Caco-2 (cell line): ENCODE measurements at regions not wholly inside any gene's neighbourhood (a gene's known extent, or its start where the extent isn't known, plus 50 kb on each side); places are given as distances from the start of the nearest gene placed in this dataset.

Experiments
- BruUV-seq: library from RNA; stranded (reverse); fragments of 400-500 nt; replicated peaks from 2 replicates; lab custom pipeline; 2021; lab: Mats Ljungman, UMichigan
- CTCF ChIA-PET: fragments of 300-600 bp; sonication (Branson Sonifier 250); formaldehyde crosslinking; loops from one replicate; lab custom pipeline; 2022; ENCODE audit warnings: antibody characterized with exemption; lab: Charles Lee
- POLR2A ChIA-PET: fragments of 300-600 bp; sonication (Branson Sonifier 250); formaldehyde crosslinking; loops from one replicate; lab custom pipeline; 2022; ENCODE audit warnings: antibody characterized with exemption; lab: Charles Lee
- DNase-seq, 2 experiments: peaks; one replicate each; pipeline versions ENCODE4 v3.0.0 to v3.0.0-alpha.2; 2020 to 2022
- H3K27me3 ChIP-seq: replicated peaks from 2 replicates; pipeline ENCODE4 v1.6.0; 2011; ENCODE audit warnings: low read length; ENCODE audit not compliant: control insufficient read depth, insufficient read depth
- H3K36me3 ChIP-seq: 2 replicates; pipeline ENCODE4 v1.5.1; 2011; ENCODE audit warnings: low read length; ENCODE audit not compliant: control insufficient read depth, insufficient read depth
- H3K4me1 ChIP-seq: fragments of 250-450 bp; sonication (Bioruptor Pico); 2 replicates; pipeline ENCODE4 v1.5.1; 2020; ENCODE audit warnings: mild to moderate bottlenecking
- H3K4me3 ChIP-seq: 2 replicates; pipeline ENCODE4 v1.5.1; 2011; ENCODE audit warnings: low read depth, mild to moderate bottlenecking, control low read depth, low read length
- H3K9me3 ChIP-seq: fragments of 250-450 bp; sonication (Bioruptor Pico); 2 replicates; pipeline ENCODE4 v1.5.1; 2020; ENCODE audit warnings: mild to moderate bottlenecking, moderate library complexity
- H3K27ac Mint-ChIP-seq: one replicate; pipeline ENCODE4 v1.8.0; 2022; ENCODE audit warnings: mixed read lengths; ENCODE audit not compliant: unreplicated experiment
- H3K27me3 Mint-ChIP-seq: one replicate; pipeline ENCODE4 v1.8.0; 2022; ENCODE audit warnings: mixed read lengths; ENCODE audit not compliant: insufficient read depth, unreplicated experiment
- H3K36me3 Mint-ChIP-seq: one replicate; pipeline ENCODE4 v1.8.0; 2022; ENCODE audit warnings: mild to moderate bottlenecking, mixed read lengths; ENCODE audit not compliant: insufficient read depth, unreplicated experiment
- H3K4me1 Mint-ChIP-seq: one replicate; pipeline ENCODE4 v1.8.0; 2022; ENCODE audit warnings: low read depth, mixed read lengths; ENCODE audit not compliant: unreplicated experiment
- H3K4me3 Mint-ChIP-seq: one replicate; pipeline ENCODE4 v1.8.0; 2022; ENCODE audit warnings: mild to moderate bottlenecking, moderate library complexity, mixed read lengths; ENCODE audit not compliant: unreplicated experiment
- H3K9me3 Mint-ChIP-seq: one replicate; pipeline ENCODE4 v1.8.0; 2022; ENCODE audit warnings: mixed read lengths; ENCODE audit not compliant: unreplicated experiment
- CTCF ChIP-seq, 2 experiments: fragments of 200-600 bp in 1 of 2; IDR thresholded peaks; 1 replicate in 1 of 2; 2 replicates in 1 of 2; pipeline versions ENCODE4 v1.5.1 to v1.8.0; 2011 to 2022; ENCODE audit warnings: antibody characterized with exemption in 1 of 2, control low read depth in 1 of 2, inconsistent platforms in 1 of 2, low read depth in 1 of 2, low read length in 1 of 2, mild to moderate bottlenecking in 1 of 2, moderate library complexity in 1 of 2; ENCODE audit not compliant: insufficient read depth in 1 of 2, severe bottlenecking in 1 of 2, unreplicated experiment in 1 of 2
- intact Hi-C: fragments of 100-400 bp; cut with micrococcal nuclease; formaldehyde crosslinking; loops from one replicate; pipeline ENCODE4 v1.10.0; 2022; ENCODE audit not compliant: unreplicated experiment

DNA sequence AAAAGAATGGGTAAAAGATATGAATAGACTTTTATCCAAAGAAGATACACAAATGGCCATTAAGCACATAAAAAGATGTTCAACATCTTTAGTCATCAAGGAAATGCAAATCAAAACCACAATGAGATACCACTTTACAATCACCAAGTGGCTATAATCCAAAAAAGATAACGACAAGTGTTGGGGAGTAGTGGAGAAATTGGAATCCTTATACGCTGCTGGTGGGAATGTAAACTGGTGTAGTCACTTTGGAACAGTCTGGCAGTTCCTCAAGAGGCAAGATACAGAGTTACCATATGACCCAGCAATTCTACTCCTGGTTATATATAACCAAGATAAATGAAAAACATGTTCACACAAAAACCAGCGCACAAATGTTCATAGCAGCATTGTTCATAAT is 234.9 kb downstream of the SPATA31D1 start:
- TF ChIP-seq CTCF (IDR thresholded peaks at IDR 0.05; ENCODE audit: insufficient read depth in 1 of 2, low read depth in 1 of 2, low read length in 1 of 2, severe bottlenecking in 1 of 2, unreplicated experiment in 1 of 2): no peak
- Mint-ChIP-seq H3K27me3 (no peaks in the 10 kb centered on the region), H3K4me3 (no peak overlapping the region), H3K27ac (no peak overlapping the region), H3K36me3 (no peaks in the 10 kb centered on the region), H3K4me1 (no peaks in the 10 kb centered on the region), H3K9me3 (no peaks in the 10 kb centered on the region)
- BruUV-seq: no TSS peak
- ChIA-PET POLR2A (no interaction called here), CTCF (no interaction called here)
- intact Hi-C loops: no loop called here
- no peaks in the 10 kb centered on the region for H3K4me1 ChIP-seq
- no peaks in the 10 kb centered on the region for H3K9me3 ChIP-seq
- H3K36me3 ChIP-seq: no peaks in the 10 kb centered on the region
- DNase-seq: no peak
- no peak overlapping the region for H3K4me3 ChIP-seq
- H3K27me3 ChIP-seq: no peaks in the 10 kb centered on the region

DNA sequence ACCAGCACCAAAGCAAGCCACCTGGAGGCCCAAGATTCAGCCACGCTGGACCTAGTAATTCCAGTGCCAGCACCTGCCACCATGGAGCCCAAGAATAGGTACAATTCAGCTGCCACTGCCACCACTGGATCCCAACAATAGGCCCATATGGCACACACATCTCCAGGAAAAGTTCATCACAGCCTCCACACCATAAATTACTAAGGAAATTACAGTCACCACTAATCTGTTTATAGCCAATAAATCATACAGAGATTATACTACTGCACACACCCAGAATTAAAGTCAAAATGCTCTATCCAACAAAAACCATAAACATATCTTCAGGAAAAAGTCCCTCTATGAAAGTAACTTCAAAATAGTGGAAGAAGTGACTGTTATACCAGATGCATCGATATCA is 242.8 kb downstream of the SPATA31D1 start:
- TF ChIP-seq CTCF (IDR thresholded peaks at IDR 0.05; ENCODE audit: insufficient read depth in 1 of 2, low read depth in 1 of 2, low read length in 1 of 2, severe bottlenecking in 1 of 2, unreplicated experiment in 1 of 2): no peak
- H3K27me3 Mint-ChIP-seq: no peaks in the 10 kb centered on the region
- no peak overlapping the region for H3K27ac Mint-ChIP-seq
- H3K36me3 Mint-ChIP-seq: no peaks in the 10 kb centered on the region
- H3K4me1 Mint-ChIP-seq: no peaks in the 10 kb centered on the region
- Histone ChIP-seq H3K27me3 (no peaks in the 10 kb centered on the region), H3K4me1 (no peaks in the 10 kb centered on the region), H3K9me3 (no peaks in the 10 kb centered on the region), H3K4me3 (no peak overlapping the region), H3K36me3 (no peaks in the 10 kb centered on the region)
- BruUV-seq: no TSS peak
- intact Hi-C loops: no loop called here
- peaks cover 9% of the 10 kb centered on the region for H3K9me3 Mint-ChIP-seq
- H3K4me3 Mint-ChIP-seq: no peak overlapping the region
- POLR2A ChIA-PET: no interaction called here
- CTCF ChIA-PET: no interaction called here
- no peak for DNase-seq

DNA sequence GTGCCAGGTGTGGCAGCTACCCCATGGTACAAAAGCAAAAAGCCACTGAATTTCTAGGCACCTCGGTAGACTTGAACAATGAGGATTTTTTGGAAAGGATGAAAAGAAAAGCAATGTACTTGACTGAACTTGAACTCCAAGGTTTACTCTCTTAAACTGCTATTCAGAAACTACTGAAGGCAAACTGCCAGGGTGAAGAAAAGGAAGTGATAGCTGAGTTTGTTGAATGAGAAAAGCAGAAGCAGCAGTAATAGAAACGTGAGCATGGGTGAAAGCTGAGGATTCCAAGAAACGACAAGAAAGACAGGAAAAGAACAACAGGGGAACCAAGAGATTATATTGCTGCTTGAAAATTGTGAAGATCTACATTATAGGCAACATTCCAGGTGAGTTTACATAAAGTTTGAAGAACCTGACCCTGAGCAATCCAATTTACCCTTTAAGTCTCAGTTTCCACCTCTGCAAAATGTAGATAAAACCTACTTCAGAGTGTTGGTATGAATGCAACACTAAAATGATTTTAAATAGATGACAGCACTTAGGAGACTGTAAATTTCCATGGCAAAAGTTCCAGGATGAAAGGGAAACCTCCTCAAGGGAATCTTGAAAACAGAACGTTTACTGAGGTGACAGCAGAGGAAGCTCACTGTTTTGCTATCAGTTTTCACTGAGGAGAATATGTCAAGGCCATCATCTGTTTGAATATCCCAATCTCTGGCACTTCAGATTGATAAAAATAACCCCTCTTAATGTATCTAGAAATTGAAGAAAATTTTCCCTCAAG is 245.8 kb downstream of the SPATA31D1 start:
- Mint-ChIP-seq H3K36me3 (no peaks in the 10 kb centered on the region), H3K27ac (no peak overlapping the region), H3K27me3 (no peaks in the 10 kb centered on the region), H3K4me1 (no peaks in the 10 kb centered on the region), H3K9me3 (peaks cover 10% of the 10 kb centered on the region), H3K4me3 (no peak overlapping the region)
- no peak for TF ChIP-seq CTCF (IDR thresholded peaks at IDR 0.05; ENCODE audit: insufficient read depth in 1 of 2, low read depth in 1 of 2, low read length in 1 of 2, severe bottlenecking in 1 of 2, unreplicated experiment in 1 of 2)
- no peak for DNase-seq
- CTCF ChIA-PET: no interaction called here
- intact Hi-C loops: no loop called here
- POLR2A ChIA-PET: no interaction called here
- Histone ChIP-seq H3K27me3 (no peaks in the 10 kb centered on the region), H3K36me3 (no peaks in the 10 kb centered on the region), H3K4me3 (no peak overlapping the region), H3K9me3 (no peaks in the 10 kb centered on the region), H3K4me1 (no peaks in the 10 kb centered on the region)
- BruUV-seq: no TSS peak
